C4-2B (cell line): ENCODE measurements at regions not wholly inside any gene's neighbourhood (a gene's known extent, or its start where the extent isn't known, plus 50 kb on each side); places are given as distances from the start of the nearest gene placed in this dataset.

ENCODE experiments used
- ZFX ChIP-seq: fragments of 450-650 bp; IDR thresholded peaks from 2 replicates; pipeline ENCODE4 v1.6.1; 2017
- TF ChIP-seq, protein P1 (sequence below): fragments of 450-650 bp; conservative IDR thresholded peaks from 2 replicates; pipeline ENCODE4 v1.5.1; 2017; ENCODE audit warnings: mild to moderate bottlenecking

DNA sequence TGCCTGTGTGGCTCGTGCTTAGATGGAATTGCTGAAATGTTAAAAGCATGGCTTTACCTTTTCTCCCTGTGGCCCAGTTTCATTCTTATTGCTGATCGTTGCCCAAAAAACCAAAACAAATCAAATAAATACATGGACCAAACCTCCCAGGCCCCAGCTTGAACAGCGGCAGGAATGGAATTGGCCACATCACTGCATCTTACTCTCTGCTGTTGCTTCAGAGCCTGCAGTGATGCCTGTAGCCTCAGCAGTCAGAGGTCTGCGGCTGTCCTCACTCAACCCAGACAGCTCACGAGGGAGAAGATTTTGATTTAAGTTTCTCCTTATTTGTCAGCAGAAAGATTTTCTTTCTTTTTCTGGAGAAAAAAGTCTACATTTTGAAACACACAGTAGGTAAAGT, 91.5 kb downstream of the NPIPB11 start:
- TF ChIP-seq, protein P1, sequence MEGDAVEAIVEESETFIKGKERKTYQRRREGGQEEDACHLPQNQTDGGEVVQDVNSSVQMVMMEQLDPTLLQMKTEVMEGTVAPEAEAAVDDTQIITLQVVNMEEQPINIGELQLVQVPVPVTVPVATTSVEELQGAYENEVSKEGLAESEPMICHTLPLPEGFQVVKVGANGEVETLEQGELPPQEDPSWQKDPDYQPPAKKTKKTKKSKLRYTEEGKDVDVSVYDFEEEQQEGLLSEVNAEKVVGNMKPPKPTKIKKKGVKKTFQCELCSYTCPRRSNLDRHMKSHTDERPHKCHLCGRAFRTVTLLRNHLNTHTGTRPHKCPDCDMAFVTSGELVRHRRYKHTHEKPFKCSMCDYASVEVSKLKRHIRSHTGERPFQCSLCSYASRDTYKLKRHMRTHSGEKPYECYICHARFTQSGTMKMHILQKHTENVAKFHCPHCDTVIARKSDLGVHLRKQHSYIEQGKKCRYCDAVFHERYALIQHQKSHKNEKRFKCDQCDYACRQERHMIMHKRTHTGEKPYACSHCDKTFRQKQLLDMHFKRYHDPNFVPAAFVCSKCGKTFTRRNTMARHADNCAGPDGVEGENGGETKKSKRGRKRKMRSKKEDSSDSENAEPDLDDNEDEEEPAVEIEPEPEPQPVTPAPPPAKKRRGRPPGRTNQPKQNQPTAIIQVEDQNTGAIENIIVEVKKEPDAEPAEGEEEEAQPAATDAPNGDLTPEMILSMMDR: no peak
- TF ChIP-seq ZFX: no peak
